Esophagus muscularis mucosa (tissue), 4 donors: ENCODE measurements at regions not wholly inside any gene's neighbourhood (a gene's known extent, or its start where the extent isn't known, plus 50 kb on each side); places are given as distances from the start of the nearest gene placed in this dataset.

Experiments
- EP300 ChIP-seq: sonication (generic); formaldehyde crosslinking; IDR thresholded peaks from one replicate; pipeline ENCODE4 v1.6.1; 2017; ENCODE audit warnings: antibody characterized with exemption
- POLR2A ChIP-seq: fragments of 450-650 bp; IDR thresholded peaks from one replicate; pipeline ENCODE4 v1.6.1; 2017; ENCODE audit warnings: antibody characterized with exemption, moderate library complexity, mild to moderate bottlenecking, low read depth
- POLR2AphosphoS5 ChIP-seq, 2 donors: sonication (generic); formaldehyde crosslinking; IDR thresholded peaks; one replicate each; pipeline ENCODE4 v1.6.1; 2017; ENCODE audit warnings: antibody characterized with exemption in 2 of 2
- TF ChIP-seq, protein P1 (sequence below), 3 experiments: fragments of 200-600 bp in 2 of 3; fragments of 450-650 bp in 1 of 3; sonication (generic) in 2 of 3; IDR thresholded peaks; one replicate each; pipeline ENCODE4 v1.5.1; 2017 to 2019; ENCODE audit warnings: antibody characterized with exemption in 3 of 3, mild to moderate bottlenecking in 2 of 3, moderate library complexity in 1 of 3

DNA sequence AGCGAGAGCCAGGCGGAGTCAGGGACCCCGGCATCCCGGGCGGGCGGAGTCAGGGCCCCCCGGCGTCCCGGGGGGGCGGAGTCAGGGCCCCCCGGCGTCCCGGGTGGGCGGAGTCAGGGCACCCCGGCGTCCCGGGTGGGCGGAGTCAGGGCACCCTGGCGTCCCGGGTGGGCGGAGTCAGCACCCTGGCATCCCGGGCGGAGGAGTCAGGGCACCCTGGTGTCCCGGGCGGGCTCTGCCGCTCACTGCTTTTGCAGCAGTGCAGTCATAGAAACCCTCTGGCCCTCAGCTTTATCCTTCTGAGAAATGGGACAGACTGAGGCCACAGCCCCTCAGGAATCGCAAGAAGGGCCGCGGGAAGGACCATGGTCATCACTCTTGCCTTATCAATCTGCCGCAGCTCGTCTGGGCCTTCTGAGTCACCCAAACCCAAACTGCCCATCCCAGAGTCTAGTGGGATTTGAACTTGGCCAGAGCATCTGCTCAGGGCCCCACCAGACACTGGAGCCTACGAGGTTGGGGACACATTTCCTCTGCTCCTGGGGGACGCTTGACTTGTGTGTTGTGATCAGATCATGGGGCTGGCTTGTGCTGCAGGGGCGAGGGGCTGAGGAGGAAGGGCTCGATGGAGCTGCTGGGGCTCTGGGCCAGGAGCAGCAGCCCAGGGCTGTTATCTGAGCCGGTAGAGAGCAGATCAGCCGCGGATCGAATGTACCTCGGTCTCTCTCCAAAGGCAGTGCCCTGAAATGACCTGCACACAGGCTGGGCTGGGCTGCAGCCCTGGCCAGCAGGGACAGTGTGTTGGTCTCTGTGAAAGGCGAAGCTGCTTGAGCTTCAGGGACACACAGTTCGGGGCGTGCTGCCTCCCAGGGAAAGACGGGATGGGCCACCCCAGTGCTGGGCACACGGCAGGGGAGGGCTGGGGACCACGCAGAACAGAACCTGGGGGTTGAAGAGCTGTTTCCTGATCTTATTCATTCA is 290.1 kb upstream of the HDAC4 start:
- TF ChIP-seq POLR2AphosphoS5 (IDR thresholded peaks at IDR 0.05): no peak
- no peak for TF ChIP-seq POLR2A
- TF ChIP-seq, protein P1, sequence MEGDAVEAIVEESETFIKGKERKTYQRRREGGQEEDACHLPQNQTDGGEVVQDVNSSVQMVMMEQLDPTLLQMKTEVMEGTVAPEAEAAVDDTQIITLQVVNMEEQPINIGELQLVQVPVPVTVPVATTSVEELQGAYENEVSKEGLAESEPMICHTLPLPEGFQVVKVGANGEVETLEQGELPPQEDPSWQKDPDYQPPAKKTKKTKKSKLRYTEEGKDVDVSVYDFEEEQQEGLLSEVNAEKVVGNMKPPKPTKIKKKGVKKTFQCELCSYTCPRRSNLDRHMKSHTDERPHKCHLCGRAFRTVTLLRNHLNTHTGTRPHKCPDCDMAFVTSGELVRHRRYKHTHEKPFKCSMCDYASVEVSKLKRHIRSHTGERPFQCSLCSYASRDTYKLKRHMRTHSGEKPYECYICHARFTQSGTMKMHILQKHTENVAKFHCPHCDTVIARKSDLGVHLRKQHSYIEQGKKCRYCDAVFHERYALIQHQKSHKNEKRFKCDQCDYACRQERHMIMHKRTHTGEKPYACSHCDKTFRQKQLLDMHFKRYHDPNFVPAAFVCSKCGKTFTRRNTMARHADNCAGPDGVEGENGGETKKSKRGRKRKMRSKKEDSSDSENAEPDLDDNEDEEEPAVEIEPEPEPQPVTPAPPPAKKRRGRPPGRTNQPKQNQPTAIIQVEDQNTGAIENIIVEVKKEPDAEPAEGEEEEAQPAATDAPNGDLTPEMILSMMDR (IDR thresholded peaks at IDR 0.05): no peak
- no peak for TF ChIP-seq EP300
